Fibroblast of pulmonary artery (primary cell): ENCODE measurements at regions not wholly inside any gene's neighbourhood (a gene's known extent, or its start where the extent isn't known, plus 50 kb on each side); places are given as distances from the start of the nearest gene placed in this dataset.

Source experiments
- DNase-seq: peaks from one replicate; pipeline ENCODE4 v3.0.0-alpha.2; 2010; ENCODE audit warnings: low read depth
- H3K4me3 ChIP-seq: replicated peaks from 2 replicates; pipeline ENCODE4 v1.5.1; 2011; ENCODE audit warnings: low read depth, mild to moderate bottlenecking, control low read depth, low read length, moderate library complexity
- CTCF ChIP-seq: IDR thresholded peaks from 2 replicates; pipeline ENCODE4 v1.5.1; 2011; ENCODE audit warnings: mild to moderate bottlenecking, control low read depth, low read length, inconsistent platforms; ENCODE audit errors: missing control alignments

- no peak for DNase-seq
These were observed 77.5 kb upstream of the IL12A start for GRCh38 chr3:159910991-159911663.

GRCh38 chr3:159911664-159912037 lies 77.0 kb upstream of the IL12A start:
- no peak overlapping the region for H3K4me3 ChIP-seq
- no peak for TF ChIP-seq CTCF
- DNase-seq = no peak

More at GRCh38 chr3:159910991-159911663, 77.5 kb upstream of the IL12A start:
- no peak for TF ChIP-seq CTCF
- H3K4me3 ChIP-seq = no peak overlapping the region

GRCh38 chr3:159913712-159914414 lies 74.8 kb upstream of the IL12A start:
- H3K4me3 ChIP-seq = no peak overlapping the region
- DNase-seq = no peak
- no peak for TF ChIP-seq CTCF

- no peak for TF ChIP-seq CTCF
- no peak for DNase-seq
- no peak overlapping the region for H3K4me3 ChIP-seq
These were observed 74.2 kb upstream of the IL12A start for GRCh38 chr3:159914426-159914825.

- no peak for TF ChIP-seq CTCF
- no peak for DNase-seq
- H3K4me3 ChIP-seq = no peak overlapping the region
These were observed 72.6 kb upstream of the IL12A start for GRCh38 chr3:159916052-159916451.

GRCh38 chr3:159917141-159917540 lies 71.5 kb upstream of the IL12A start:
- TF ChIP-seq CTCF = no peak
- DNase-seq = no peak
- no peak overlapping the region for H3K4me3 ChIP-seq

GRCh38 chr3:159919873-159920272 lies 68.8 kb upstream of the IL12A start:
- no peak overlapping the region for H3K4me3 ChIP-seq
- peak; percentile 49 for DNase-seq
- no peak for TF ChIP-seq CTCF
